Activated CD4-positive, alpha-beta memory T cell treated with anti-CD3 and anti-CD28 coated beads, Interleukin-2, amount 10 ng/mL, durations not matched to agents 7 days and 5 days (primary cell): ENCODE measurements at regions not wholly inside any gene's neighbourhood (a gene's known extent, or its start where the extent isn't known, plus 50 kb on each side); places are given as distances from the start of the nearest gene placed in this dataset.

ENCODE experiments used
- CTCF ChIA-PET: fragments of 350-600 bp; sonication (Branson Sonifier 250); formaldehyde crosslinking; loops from one replicate; lab custom pipeline; 2021; ENCODE audit warnings: antibody characterized with exemption, inconsistent platforms; lab: Charles Lee
- POLR2A ChIA-PET: fragments of 350-600 bp; sonication (Branson Sonifier 250); formaldehyde crosslinking; loops from one replicate; lab custom pipeline; 2021; ENCODE audit warnings: antibody characterized with exemption; lab: Charles Lee
- DNase-seq: peaks from one replicate; pipeline ENCODE4 v3.0.0-alpha.2; 2020
- H3K27ac Mint-ChIP-seq: one replicate; pipeline ENCODE4 v1.8.0; 2021; ENCODE audit warnings: mild to moderate bottlenecking, mixed read lengths
- H3K27me3 Mint-ChIP-seq: one replicate; pipeline ENCODE4 v1.8.0; 2021; ENCODE audit warnings: mixed read lengths
- H3K36me3 Mint-ChIP-seq: one replicate; pipeline ENCODE4 v1.8.0; 2021; ENCODE audit warnings: low read depth, mixed read lengths
- H3K4me1 Mint-ChIP-seq: one replicate; pipeline ENCODE4 v1.8.0; 2021; ENCODE audit warnings: mixed read lengths
- H3K4me3 Mint-ChIP-seq: one replicate; pipeline ENCODE4 v1.8.0; 2021; ENCODE audit warnings: mild to moderate bottlenecking, mixed read lengths
- H3K9me3 Mint-ChIP-seq: one replicate; pipeline ENCODE4 v1.8.0; 2021; ENCODE audit warnings: mixed read lengths

DNA sequence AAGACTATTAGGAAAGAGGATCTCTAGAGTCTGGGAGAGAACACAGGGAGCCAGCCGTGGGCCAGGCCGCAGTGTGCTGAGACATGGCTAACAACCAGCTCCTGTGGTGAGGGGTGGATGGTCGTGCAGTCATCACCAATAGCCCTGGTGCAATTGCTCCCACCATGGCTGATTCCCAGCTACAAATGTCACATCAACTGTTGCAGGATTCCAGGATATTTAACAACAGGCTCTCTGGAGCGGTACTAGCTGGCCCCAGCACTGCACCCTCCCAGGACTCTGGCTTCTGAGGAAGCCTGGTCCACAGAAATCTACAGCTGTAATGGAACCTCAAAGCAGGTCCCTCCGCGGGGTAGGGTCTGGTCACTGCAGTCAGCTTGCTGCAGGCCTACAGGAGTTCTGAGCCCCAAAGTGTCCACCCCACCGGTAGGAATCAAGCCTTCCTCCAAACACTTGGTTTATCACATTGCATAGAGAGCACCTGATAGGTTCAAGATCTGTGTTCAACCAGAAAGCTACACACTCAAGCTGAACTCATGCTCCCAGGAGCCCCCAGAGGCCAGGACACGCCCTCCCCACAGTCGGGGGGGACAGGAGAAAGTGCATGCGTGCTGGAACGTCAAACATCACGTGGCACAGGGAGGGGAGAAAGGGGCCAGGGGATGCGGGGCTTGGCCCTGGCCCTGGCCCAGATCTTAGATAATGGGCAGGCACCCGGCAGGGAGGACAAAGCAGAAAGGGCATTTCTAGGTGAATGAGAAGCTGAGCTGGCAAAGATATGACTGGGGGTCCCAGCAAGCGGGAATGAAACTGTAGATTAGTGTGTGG, 609.0 kb downstream of the TBC1D22A start:
- H3K27me3 Mint-ChIP-seq: no peaks in the 10 kb centered on the region
- H3K4me3 Mint-ChIP-seq: no peak overlapping the region
- POLR2A ChIA-PET: no interaction called here
- no peaks in the 10 kb centered on the region for H3K36me3 Mint-ChIP-seq
- no peaks in the 10 kb centered on the region for H3K9me3 Mint-ChIP-seq
- no peak overlapping the region for H3K27ac Mint-ChIP-seq
- no peak for DNase-seq
- CTCF ChIA-PET: no interaction called here
- no peaks in the 10 kb centered on the region for H3K4me1 Mint-ChIP-seq

DNA sequence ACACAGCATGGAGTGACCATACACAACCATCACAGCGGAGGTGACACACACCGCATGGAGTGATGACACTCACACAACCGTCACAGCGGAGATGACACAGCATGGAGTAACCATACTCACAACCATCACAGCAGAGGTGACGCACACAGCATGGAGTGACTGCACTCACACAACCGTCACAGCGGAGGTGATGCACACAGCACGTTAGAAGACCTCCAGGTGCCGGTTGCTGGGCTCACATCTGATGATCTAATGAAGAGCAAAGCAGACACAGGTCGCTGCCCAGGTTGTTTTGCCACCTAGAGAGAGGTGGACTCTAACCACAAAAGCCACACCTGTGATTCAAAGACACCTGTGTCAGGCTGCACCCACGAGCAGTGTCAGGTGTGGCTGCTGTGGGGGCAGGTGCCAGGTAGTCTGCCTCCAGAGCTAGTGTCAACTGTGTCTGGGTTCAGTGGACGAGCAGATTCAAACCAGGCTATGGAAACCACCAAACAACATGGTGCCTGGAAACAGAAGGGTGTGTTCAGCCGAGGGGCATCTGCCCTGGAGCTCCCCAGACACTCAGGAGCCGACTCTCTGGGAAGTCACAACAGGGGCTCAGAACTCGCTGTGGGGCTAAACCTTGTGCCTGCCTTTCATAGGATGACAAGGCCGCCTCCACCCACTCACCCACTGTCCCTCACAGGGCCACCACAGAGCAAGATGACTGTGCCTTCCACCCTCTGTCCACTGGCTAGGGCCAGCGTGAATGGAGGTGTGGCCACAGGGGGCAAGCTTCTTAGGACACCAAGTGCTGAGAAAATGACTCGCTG, 608.2 kb downstream of the TBC1D22A start:
- Mint-ChIP-seq H3K27ac (no peak overlapping the region), H3K9me3 (no peaks in the 10 kb centered on the region), H3K4me1 (no peaks in the 10 kb centered on the region), H3K36me3 (no peaks in the 10 kb centered on the region), H3K4me3 (no peak overlapping the region), H3K27me3 (no peaks in the 10 kb centered on the region)
- POLR2A ChIA-PET: no interaction called here
- CTCF ChIA-PET: no interaction called here
- DNase-seq: no peak

DNA sequence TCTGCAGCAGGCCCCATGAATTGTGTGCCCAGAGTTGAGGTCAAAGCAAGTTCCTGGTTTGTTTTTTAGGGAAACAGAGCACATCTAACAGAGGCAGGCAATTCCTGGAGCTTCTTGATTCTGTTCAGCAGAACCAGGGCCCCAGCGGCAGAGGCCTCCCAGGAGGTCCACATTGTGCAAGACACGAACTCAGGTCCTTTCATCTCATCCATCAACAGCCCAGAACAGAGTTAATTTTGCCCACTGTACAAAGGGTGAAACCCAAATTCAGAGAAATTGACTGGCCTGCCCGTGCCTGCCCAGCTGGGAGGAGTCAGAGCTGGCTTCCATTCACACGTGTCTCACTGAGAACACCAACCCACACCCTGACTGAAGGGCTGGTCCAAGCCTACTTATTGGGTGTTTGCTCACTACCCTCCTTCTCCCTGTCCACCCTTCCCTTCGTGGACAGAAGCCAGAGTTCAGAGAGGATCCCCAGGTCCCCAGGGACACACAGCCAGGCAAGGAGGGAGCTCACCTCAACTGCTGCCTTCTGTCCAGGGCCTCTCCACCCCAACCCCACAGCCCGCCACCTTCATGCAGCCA, 607.1 kb downstream of the TBC1D22A start:
- no peak overlapping the region for H3K27ac Mint-ChIP-seq
- no peaks in the 10 kb centered on the region for H3K9me3 Mint-ChIP-seq
- no peaks in the 10 kb centered on the region for H3K4me1 Mint-ChIP-seq

DNA sequence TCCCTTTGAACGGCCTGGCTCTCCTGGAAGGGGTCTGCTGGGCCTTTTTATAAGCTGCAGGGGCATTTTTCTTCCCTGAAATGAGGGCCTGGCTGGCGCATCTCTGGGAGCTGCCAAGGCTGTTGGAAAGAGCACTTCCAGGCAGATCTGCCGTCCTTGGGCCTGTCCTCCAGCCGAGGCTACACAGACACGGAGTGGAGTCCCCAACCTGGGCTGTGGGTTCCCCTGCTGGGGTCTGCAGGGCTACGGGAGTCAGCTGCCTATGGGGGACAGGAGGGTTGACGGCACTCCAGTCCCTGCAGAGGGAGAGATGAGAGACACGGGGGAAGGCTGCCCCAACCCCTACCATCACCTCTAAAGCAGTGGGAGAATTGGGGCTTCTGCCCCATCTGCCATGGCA, 606.6 kb downstream of the TBC1D22A start:
- DNase-seq: no peak
- H3K4me3 Mint-ChIP-seq: no peak overlapping the region
- ChIA-PET POLR2A (no interaction called here), CTCF (no interaction called here)
- no peak overlapping the region for H3K27ac Mint-ChIP-seq
- H3K36me3 Mint-ChIP-seq: no peaks in the 10 kb centered on the region
- peaks cover 4% of the 10 kb centered on the region for H3K9me3 Mint-ChIP-seq
- no peaks in the 10 kb centered on the region for H3K4me1 Mint-ChIP-seq
- no peaks in the 10 kb centered on the region for H3K27me3 Mint-ChIP-seq

More for the DNA sequence above, 607.1 kb downstream of the TBC1D22A start:
- DNase-seq: no peak
- Mint-ChIP-seq H3K27me3 (no peaks in the 10 kb centered on the region), H3K36me3 (no peaks in the 10 kb centered on the region), H3K4me3 (no peak overlapping the region)
- ChIA-PET CTCF (no interaction called here), POLR2A (no interaction called here)

DNA sequence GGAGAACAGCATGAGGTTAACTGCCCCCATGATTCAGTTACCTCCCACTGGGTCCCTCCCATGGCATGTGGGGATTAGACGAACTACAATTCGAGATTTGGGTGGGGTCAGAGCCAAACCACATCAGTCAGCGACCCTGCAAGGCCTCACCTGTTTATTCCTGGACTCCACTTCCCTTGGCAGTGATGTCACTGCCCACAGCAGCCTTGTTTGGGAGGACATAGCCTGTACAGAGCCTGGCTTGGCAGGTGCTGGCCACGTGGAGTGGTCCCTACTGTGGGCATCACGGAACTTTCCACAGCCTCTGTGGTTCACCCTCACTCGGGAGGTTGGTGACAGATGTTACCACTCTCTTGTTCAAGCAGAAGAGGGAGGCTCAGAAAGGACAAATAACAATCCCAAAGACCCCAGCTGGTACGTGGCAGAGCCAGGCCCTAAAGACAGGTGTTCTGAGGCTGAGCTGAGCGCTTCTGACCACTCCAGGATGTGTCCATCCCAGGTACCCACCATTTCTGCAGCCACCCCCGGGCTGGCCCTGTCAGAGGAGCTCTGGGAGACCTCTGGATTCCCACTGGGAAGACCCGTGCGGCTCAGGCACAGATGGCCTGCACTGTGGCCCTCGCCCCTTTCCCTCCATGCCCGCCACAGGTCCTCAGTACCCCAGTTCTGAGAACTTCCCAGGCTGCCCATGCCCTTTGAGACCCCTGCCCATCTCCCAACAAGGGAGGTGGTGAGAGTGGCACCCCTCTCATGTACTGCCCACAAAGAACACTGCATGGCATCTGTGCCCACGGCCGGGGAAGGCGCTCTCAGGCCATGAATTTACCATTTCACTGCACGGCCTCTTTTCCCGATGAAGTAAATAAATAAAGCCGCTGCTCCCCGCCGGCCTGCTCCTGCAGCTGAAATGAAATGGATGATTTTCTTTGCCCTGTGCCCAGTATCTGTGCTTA, 605.8 kb downstream of the TBC1D22A start:
- Mint-ChIP-seq H3K27me3 (no peaks in the 10 kb centered on the region), H3K4me1 (no peaks in the 10 kb centered on the region), H3K36me3 (no peaks in the 10 kb centered on the region), H3K9me3 (peaks cover 6% of the 10 kb centered on the region), H3K4me3 (no peak overlapping the region), H3K27ac (no peak overlapping the region)
- ChIA-PET CTCF (no interaction called here), POLR2A (no interaction called here)
- no peak for DNase-seq

DNA sequence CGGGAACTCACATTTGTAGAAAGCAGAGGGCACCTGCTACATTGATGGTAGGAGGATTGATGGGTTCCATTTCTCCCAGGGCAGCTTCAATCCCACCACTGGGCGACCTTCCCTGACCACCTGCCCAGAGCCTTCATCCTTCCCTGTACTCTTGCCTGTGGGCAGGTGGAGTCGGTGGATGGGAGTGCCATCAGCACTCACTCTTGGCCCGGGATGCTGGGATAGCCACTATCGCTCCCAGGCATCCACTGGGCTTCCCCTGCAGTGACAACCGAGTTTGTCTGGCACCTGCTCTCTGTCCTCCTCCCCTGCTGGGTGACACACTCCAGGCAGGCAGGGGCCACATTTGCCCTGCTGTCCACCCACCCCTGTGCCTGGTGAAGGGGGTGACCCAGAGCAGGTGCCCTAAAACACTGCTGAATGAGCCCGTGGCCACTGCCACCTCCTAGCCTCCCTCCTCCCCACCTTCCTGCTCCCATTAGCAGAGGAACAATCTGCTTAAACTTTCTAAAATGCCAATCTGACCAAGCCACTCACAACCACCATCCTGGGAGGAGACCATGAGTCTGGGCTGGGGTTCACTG, 604.7 kb downstream of the TBC1D22A start:
- Mint-ChIP-seq H3K9me3 (peaks cover 7% of the 10 kb centered on the region), H3K4me1 (no peaks in the 10 kb centered on the region), H3K4me3 (no peak overlapping the region), H3K27me3 (no peaks in the 10 kb centered on the region), H3K27ac (no peak overlapping the region), H3K36me3 (no peaks in the 10 kb centered on the region)
- no peak for DNase-seq
- ChIA-PET POLR2A (no interaction called here), CTCF (no interaction called here)

DNA sequence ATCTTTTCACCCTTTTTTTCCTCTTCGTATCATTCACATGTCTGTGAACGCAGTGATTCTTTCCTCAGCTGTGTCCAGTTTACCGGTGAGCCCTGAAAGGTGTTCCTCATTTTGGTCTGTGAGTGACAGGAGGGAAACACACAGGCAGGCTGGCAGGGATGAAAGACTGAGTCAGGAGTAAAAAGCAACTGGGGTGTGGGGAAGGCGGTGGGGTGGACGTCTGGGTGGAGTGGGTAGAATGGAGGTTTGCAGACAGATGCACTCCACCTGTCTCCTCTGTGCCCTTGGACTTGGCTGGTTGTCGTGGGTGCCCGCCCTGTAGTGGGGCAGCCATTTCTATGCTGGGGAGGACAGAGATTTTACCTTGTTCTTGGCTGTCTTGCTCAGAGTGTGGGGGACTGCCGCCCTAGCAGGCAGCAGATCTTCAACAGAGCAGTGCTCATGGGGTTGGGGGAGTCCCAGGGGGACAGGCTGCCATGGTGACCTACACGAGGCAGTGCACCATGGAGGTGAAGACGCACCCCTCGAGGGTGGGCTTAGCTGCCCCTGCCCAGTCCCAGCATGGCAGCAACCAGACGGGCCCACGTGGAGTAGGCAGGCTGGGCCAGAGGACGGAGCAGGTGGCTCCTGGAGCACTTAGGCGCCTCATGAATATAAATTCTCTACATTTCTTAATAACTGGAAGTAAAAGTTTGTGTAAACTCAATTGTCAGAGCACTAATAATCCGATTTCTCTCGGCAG, 603.7 kb downstream of the TBC1D22A start:
- peaks cover 11% of the 10 kb centered on the region for H3K9me3 Mint-ChIP-seq
- no peak for DNase-seq
- POLR2A ChIA-PET: no interaction called here
- H3K4me3 Mint-ChIP-seq: no peak overlapping the region
- CTCF ChIA-PET: no interaction called here
- no peak overlapping the region for H3K27ac Mint-ChIP-seq
- H3K4me1 Mint-ChIP-seq: no peaks in the 10 kb centered on the region
- H3K27me3 Mint-ChIP-seq: no peaks in the 10 kb centered on the region
- H3K36me3 Mint-ChIP-seq: no peaks in the 10 kb centered on the region

DNA sequence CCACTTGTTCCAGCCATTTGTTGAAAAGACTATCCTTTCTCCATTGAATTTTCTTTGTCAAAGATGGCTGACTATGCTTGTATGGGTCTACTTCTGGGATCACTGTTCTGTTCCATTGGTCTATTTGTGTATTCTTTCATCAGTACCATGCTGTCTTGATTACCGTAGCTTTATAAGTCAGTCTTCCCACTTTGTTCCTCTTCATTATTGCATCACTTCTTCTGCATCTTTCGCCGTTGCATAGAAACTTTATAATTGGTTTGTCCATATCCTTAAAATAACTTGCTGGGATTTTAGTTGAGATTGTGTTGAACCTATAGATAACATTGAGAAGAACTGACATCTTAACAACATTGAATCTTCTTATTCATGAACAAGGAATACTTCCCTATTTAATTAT, 598.8 kb downstream of the TBC1D22A start:
- H3K4me1 Mint-ChIP-seq: no peaks in the 10 kb centered on the region
- peaks cover 14% of the 10 kb centered on the region for H3K9me3 Mint-ChIP-seq
- CTCF ChIA-PET: no interaction called here
- no peak overlapping the region for H3K27ac Mint-ChIP-seq
- H3K4me3 Mint-ChIP-seq: no peak overlapping the region
- no peak for DNase-seq
- H3K27me3 Mint-ChIP-seq: peaks cover 2% of the 10 kb centered on the region
- H3K36me3 Mint-ChIP-seq: no peaks in the 10 kb centered on the region
- POLR2A ChIA-PET: no interaction called here

DNA sequence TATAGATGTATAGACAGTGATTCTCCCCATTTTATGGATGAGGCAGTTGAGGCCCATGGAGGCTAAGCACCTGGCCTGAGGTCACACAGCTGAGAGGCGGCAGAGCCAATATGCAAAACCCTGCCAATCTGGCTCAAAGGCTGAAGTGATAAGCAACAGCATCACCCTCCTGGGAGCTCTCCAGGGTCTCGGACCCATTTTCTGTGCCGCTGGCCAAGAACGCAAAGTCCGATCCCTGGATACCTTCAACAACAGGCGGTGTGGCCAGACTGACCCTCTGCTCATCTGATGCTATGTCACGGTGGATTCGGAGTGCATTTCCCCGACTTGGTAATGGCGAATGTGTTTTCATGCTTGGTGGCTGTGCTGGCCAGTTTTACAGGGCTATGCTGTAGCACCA, 595.0 kb downstream of the TBC1D22A start:
- ChIA-PET POLR2A (interaction anchor here (0.7 kb wide), 1 partner anchor 1170 kb away, joined by 3 read pairs; no protein-coding TSS in a partner anchor), CTCF (no interaction called here)
- no peak overlapping the region for H3K4me3 Mint-ChIP-seq
- H3K27me3 Mint-ChIP-seq: peaks cover 2% of the 10 kb centered on the region
- no peak for DNase-seq
- H3K36me3 Mint-ChIP-seq: no peaks in the 10 kb centered on the region
- H3K9me3 Mint-ChIP-seq: peaks cover 8% of the 10 kb centered on the region
- H3K4me1 Mint-ChIP-seq: no peaks in the 10 kb centered on the region
- H3K27ac Mint-ChIP-seq: no peak overlapping the region

DNA sequence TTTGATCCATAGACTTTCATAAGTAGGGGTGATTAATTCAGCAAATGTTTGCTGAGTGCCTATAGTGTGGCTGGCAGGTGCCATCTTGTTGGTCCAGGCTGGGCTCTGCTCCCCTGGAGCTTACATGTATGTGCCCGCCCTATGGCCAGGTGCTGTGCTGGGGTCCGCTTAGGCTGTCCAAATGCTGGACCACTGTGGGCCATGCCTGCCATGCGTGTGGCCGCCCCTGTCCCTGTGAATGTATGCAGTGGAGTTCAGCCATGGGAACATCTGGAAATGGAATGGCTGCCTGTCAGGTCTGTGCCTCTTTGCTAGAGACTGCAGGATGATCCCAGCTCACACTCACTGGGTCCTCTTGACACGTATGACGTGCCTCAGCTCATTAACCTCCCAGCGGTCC, 594.6 kb downstream of the TBC1D22A start:
- CTCF ChIA-PET: no interaction called here
- POLR2A ChIA-PET: interaction anchor here (0.7 kb wide), 1 partner anchor 1171 kb away, joined by 3 read pairs; no protein-coding TSS in a partner anchor
- no peak overlapping the region for H3K27ac Mint-ChIP-seq
- H3K9me3 Mint-ChIP-seq: peaks cover 5% of the 10 kb centered on the region
- H3K4me3 Mint-ChIP-seq: no peak overlapping the region
- H3K4me1 Mint-ChIP-seq: no peaks in the 10 kb centered on the region
- no peaks in the 10 kb centered on the region for H3K36me3 Mint-ChIP-seq
- DNase-seq: no peak
- H3K27me3 Mint-ChIP-seq: peaks cover 2% of the 10 kb centered on the region

DNA sequence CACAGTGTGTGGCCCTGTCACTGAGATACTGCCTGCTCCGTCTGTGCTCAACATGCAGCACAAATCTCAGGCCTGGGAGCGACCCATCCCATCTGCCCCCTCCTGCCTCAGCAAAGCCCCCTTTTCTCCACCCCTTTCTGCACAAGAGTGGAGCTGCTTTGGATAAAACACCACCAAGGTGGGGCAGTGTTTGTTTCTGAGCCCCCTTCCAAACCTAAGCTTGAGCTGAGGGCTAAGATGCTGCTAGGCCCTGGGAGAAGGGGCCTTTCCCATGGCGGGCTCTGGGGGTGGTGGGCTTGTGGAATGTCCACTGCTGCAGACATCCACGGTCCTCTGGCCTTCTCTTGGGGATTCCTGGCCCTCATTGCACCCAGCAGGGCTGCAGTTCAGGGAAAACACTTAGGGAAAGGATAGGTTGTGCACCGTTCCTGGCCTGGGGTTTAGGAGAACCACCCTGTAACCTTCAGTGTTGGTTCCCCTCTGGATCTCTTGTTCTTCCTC, 594.1 kb downstream of the TBC1D22A start:
- Mint-ChIP-seq H3K36me3 (no peaks in the 10 kb centered on the region), H3K9me3 (peaks cover 3% of the 10 kb centered on the region), H3K4me3 (no peak overlapping the region), H3K27me3 (peaks cover 2% of the 10 kb centered on the region), H3K27ac (no peak overlapping the region), H3K4me1 (no peaks in the 10 kb centered on the region)
- POLR2A ChIA-PET: no interaction called here
- no peak for DNase-seq
- CTCF ChIA-PET: no interaction called here
